OCI-LY7 (cell line): ENCODE measurements at regions not wholly inside any gene's neighbourhood (a gene's known extent, or its start where the extent isn't known, plus 50 kb on each side); places are given as distances from the start of the nearest gene placed in this dataset.

Experiments
- EZH2phosphoT487 ChIP-seq: fragments of 200-600 bp; sonication (generic); IDR thresholded peaks from 2 replicates; pipeline ENCODE4 v1.6.1; 2018; ENCODE audit warnings: low read depth, borderline replicate concordance, mild to moderate bottlenecking, mixed run types, antibody characterized with exemption, low read length, moderate library complexity, mixed read lengths
- TF ChIP-seq, protein P1 (sequence below): fragments of 200-600 bp; sonication (generic); conservative IDR thresholded peaks from 2 replicates; pipeline ENCODE4 v1.5.1; 2014; ENCODE audit warnings: mild to moderate bottlenecking, antibody characterized with exemption, low read length, moderate library complexity, mixed read lengths

DNA sequence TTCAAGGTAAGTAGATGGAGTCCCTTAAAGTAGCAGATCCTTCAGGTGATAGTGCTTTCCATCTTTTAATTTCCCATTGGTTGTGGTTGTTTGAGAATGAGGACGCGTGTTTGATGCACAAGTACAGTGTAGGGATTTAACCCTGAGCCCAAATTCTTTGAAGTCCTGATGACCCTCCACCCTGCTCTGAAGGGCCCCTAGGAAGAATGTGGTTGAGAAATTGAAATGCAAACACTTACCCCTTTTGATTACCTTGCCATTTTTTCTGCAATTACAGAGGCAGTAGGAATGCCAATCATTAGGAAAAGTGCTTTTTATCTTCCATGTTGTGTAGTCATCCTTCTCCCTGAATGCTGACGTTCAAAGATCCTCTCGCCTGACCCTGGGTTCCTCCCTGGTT is 112.4 kb downstream of the ZNF518B start:
- TF ChIP-seq, protein P1, sequence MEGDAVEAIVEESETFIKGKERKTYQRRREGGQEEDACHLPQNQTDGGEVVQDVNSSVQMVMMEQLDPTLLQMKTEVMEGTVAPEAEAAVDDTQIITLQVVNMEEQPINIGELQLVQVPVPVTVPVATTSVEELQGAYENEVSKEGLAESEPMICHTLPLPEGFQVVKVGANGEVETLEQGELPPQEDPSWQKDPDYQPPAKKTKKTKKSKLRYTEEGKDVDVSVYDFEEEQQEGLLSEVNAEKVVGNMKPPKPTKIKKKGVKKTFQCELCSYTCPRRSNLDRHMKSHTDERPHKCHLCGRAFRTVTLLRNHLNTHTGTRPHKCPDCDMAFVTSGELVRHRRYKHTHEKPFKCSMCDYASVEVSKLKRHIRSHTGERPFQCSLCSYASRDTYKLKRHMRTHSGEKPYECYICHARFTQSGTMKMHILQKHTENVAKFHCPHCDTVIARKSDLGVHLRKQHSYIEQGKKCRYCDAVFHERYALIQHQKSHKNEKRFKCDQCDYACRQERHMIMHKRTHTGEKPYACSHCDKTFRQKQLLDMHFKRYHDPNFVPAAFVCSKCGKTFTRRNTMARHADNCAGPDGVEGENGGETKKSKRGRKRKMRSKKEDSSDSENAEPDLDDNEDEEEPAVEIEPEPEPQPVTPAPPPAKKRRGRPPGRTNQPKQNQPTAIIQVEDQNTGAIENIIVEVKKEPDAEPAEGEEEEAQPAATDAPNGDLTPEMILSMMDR = no peak
- TF ChIP-seq EZH2phosphoT487 = no peak
